ENCODE measurements at regions not wholly inside any gene's neighbourhood (a gene's known extent, or its start where the extent isn't known, plus 50 kb on each side); places are given as distances from the start of the nearest gene placed in this dataset.

DNA sequence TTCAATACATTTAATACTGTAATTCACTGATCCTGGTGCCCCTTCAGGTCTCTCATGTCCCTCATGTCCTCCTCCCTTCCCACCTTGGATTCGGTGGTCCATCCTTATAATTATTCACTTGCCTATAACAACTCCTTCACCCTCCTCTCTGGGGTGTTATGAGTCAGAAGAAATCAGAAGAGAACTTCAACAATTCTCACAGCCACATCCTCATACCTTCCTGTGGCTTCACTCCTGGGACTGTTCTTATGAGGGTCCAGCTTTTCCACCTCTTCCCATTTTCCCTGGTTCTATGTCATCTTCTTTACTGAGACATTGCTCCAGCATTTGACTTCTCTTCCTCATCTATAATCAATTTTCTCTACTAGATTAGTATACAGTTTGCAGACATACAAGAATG lies 406.1 kb downstream of the NR2F1-AS1 start:
- Histone ChIP-seq H2BK12ac (ENCODE audit: low read length) (no peak overlapping the region), H3K14ac (ENCODE audit: low read length) (no peak overlapping the region), H4K91ac (ENCODE audit: low read depth, low read length, poor library complexity) (no peak overlapping the region), H2BK15ac (ENCODE audit: low read length) (no peak overlapping the region), H3K4me2 (ENCODE audit: insufficient read depth, low read length, poor library complexity, severe bottlenecking) (no peak overlapping the region), H2BK120ac (ENCODE audit: low read depth, low read length) (no peak overlapping the region), H4K8ac (ENCODE audit: low read depth, low read length) (no peak overlapping the region), H3K23ac (ENCODE audit: low read depth, low read length, poor library complexity) (no peak overlapping the region), H3K9me3 (replicated peaks in 1 of 2; ENCODE audit: control insufficient read depth in 2 of 2, insufficient read depth in 1 of 2, low read depth in 1 of 2, low read length in 2 of 2) (peaks cover 0 to 4% of the 10 kb centered on the region in 2 donors), H3K36me3 (replicated peaks in 1 of 2; ENCODE audit: control insufficient read depth in 2 of 2, insufficient read depth in 2 of 2, low read length in 2 of 2) (peaks cover 0 to 2% of the 10 kb centered on the region in 2 donors), H3K18ac (ENCODE audit: low read length) (no peak overlapping the region), H2AFZ (ENCODE audit: low read length) (no peak overlapping the region), H2BK5ac (ENCODE audit: low read length) (no peak overlapping the region), H3K4me3 (ENCODE audit: low read length in 2 of 2) (no peak overlapping the region), H3K4ac (ENCODE audit: low read length) (no peak overlapping the region), H3K9ac (ENCODE audit: low read depth, low read length, poor library complexity) (no peak overlapping the region), H3K79me1 (ENCODE audit: low read depth, low read length) (no peaks in the 10 kb centered on the region), H2AK5ac (ENCODE audit: low read depth, low read length) (no peak overlapping the region), H3K27me3 (ENCODE audit: control insufficient read depth in 3 of 3, insufficient read depth in 3 of 3, low read depth in 1 of 3, low read length in 3 of 3) (no peaks in the 10 kb centered on the region), H3K4me1 (ENCODE audit: control insufficient read depth in 2 of 2, insufficient read depth in 1 of 2, low read depth in 1 of 2, low read length in 2 of 2) (no peaks in the 10 kb centered on the region), H3K27ac (replicated peaks; ENCODE audit: low read length) (no peak overlapping the region)
- DNase-seq (ENCODE audit: low spot score): no peak
- no CpG with 5 or more reads among the region's 1 CpG for WGBS, 2 donors (ENCODE audit: extremely low coverage in 2 of 2, insufficient read length in 2 of 2, insufficient replicate concordance in 1 of 2)

DNA sequence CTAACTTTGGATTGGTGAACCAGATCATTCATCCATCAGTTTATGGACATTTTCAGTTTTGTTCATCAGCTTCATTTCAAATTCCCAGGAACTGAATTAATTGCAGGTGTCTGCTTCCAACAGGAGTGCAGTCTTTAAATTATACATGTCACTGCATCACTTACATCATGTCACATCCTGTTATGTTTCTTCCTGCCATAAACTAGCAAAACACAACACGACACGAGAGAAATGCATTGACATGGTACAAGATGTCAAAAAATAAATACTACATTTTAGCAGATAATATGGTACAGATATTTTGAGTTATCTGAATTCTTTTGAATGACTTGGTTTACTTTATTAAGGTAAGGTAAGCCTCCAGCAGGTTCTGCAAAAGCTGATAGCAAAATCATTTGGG lies 415.5 kb downstream of the NR2F1-AS1 start:
- no peaks in the 10 kb centered on the region for H3K9me3 ChIP-seq (replicated peaks in 1 of 2; ENCODE audit: control insufficient read depth in 2 of 2, insufficient read depth in 1 of 2, low read depth in 1 of 2, low read length in 2 of 2)
- no peak overlapping the region for H3K4ac ChIP-seq (ENCODE audit: low read length)
- H2AFZ ChIP-seq (ENCODE audit: low read length): no peak overlapping the region
- H3K4me2 ChIP-seq (ENCODE audit: insufficient read depth, low read length, poor library complexity, severe bottlenecking): no peak overlapping the region
- no peak overlapping the region for H3K27ac ChIP-seq (replicated peaks; ENCODE audit: low read length)
- no CpG with 5 or more reads among the region's 2 CpGs for WGBS, 2 donors (ENCODE audit: extremely low coverage in 2 of 2, insufficient read length in 2 of 2, insufficient replicate concordance in 1 of 2)
- H3K23ac ChIP-seq (ENCODE audit: low read depth, low read length, poor library complexity): no peak overlapping the region
- H2BK120ac ChIP-seq (ENCODE audit: low read depth, low read length): no peak overlapping the region
- no peak overlapping the region for H4K91ac ChIP-seq (ENCODE audit: low read depth, low read length, poor library complexity)
- H3K4me3 ChIP-seq (ENCODE audit: low read length in 2 of 2): no peak overlapping the region
- no peak overlapping the region for H2BK5ac ChIP-seq (ENCODE audit: low read length)
- DNase-seq (ENCODE audit: low spot score): no peak
- no peak overlapping the region for H2BK15ac ChIP-seq (ENCODE audit: low read length)
- H3K9ac ChIP-seq (ENCODE audit: low read depth, low read length, poor library complexity): no peak overlapping the region
- no peak overlapping the region for H2AK5ac ChIP-seq (ENCODE audit: low read depth, low read length)
- no peak overlapping the region for H2BK12ac ChIP-seq (ENCODE audit: low read length)
- no peaks in the 10 kb centered on the region for H3K79me1 ChIP-seq (ENCODE audit: low read depth, low read length)
- H3K27me3 ChIP-seq (ENCODE audit: control insufficient read depth in 3 of 3, insufficient read depth in 3 of 3, low read depth in 1 of 3, low read length in 3 of 3): no peaks in the 10 kb centered on the region
- no peak overlapping the region for H4K8ac ChIP-seq (ENCODE audit: low read depth, low read length)
- H3K18ac ChIP-seq (ENCODE audit: low read length): no peak overlapping the region
- H3K36me3 ChIP-seq (replicated peaks in 1 of 2; ENCODE audit: control insufficient read depth in 2 of 2, insufficient read depth in 2 of 2, low read length in 2 of 2): no peaks in the 10 kb centered on the region
- H3K4me1 ChIP-seq (ENCODE audit: control insufficient read depth in 2 of 2, insufficient read depth in 1 of 2, low read depth in 1 of 2, low read length in 2 of 2): peaks cover 6 to 10% of the 10 kb centered on the region in 2 donors
- no peak overlapping the region for H3K14ac ChIP-seq (ENCODE audit: low read length)

DNA sequence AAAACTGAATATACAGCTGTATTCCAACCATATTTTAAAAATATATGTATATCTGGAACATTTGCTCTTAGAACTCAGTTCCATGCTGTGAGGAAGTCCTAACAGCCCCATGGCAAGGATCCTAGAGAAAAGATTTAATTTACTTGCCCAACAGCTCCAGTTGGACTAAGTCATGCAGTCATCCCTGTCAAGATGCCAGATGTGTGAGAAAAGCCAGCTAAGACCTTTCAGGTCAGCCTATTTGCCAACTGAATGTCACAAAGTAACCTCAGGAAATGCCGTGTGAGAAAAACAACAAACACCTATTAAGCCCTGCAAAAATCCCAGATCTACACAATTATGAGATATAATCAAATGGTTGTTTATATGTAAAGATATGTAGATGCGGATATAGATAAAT lies 416.3 kb downstream of the NR2F1-AS1 start:
- WGBS, 2 donors (ENCODE audit: extremely low coverage in 2 of 2, insufficient read length in 2 of 2, insufficient replicate concordance in 1 of 2): 100% methylated on average over 1 of the region's 2 CpGs
- H2BK120ac ChIP-seq (ENCODE audit: low read depth, low read length): no peak overlapping the region
- no peak overlapping the region for H3K27ac ChIP-seq (replicated peaks; ENCODE audit: low read length)
- no peak overlapping the region for H4K91ac ChIP-seq (ENCODE audit: low read depth, low read length, poor library complexity)
- no peak overlapping the region for H4K8ac ChIP-seq (ENCODE audit: low read depth, low read length)
- no peak overlapping the region for H3K4me3 ChIP-seq (ENCODE audit: low read length in 2 of 2)
- H3K23ac ChIP-seq (ENCODE audit: low read depth, low read length, poor library complexity): no peak overlapping the region
- H3K18ac ChIP-seq (ENCODE audit: low read length): no peak overlapping the region
- H2AFZ ChIP-seq (ENCODE audit: low read length): no peak overlapping the region
- H2AK5ac ChIP-seq (ENCODE audit: low read depth, low read length): no peak overlapping the region
- H3K79me1 ChIP-seq (ENCODE audit: low read depth, low read length): no peaks in the 10 kb centered on the region
- no peak overlapping the region for H2BK12ac ChIP-seq (ENCODE audit: low read length)
- H2BK5ac ChIP-seq (ENCODE audit: low read length): no peak overlapping the region
- H3K4me1 ChIP-seq (ENCODE audit: control insufficient read depth in 2 of 2, insufficient read depth in 1 of 2, low read depth in 1 of 2, low read length in 2 of 2): peaks cover 6 to 10% of the 10 kb centered on the region in 2 donors
- DNase-seq (ENCODE audit: low spot score): no peak
- H3K4ac ChIP-seq (ENCODE audit: low read length): no peak overlapping the region
- no peaks in the 10 kb centered on the region for H3K9me3 ChIP-seq (replicated peaks in 1 of 2; ENCODE audit: control insufficient read depth in 2 of 2, insufficient read depth in 1 of 2, low read depth in 1 of 2, low read length in 2 of 2)
- no peak overlapping the region for H3K4me2 ChIP-seq (ENCODE audit: insufficient read depth, low read length, poor library complexity, severe bottlenecking)
- H3K36me3 ChIP-seq (replicated peaks in 1 of 2; ENCODE audit: control insufficient read depth in 2 of 2, insufficient read depth in 2 of 2, low read length in 2 of 2): no peaks in the 10 kb centered on the region
- no peak overlapping the region for H2BK15ac ChIP-seq (ENCODE audit: low read length)
- no peak overlapping the region for H3K14ac ChIP-seq (ENCODE audit: low read length)
- no peaks in the 10 kb centered on the region for H3K27me3 ChIP-seq (ENCODE audit: control insufficient read depth in 3 of 3, insufficient read depth in 3 of 3, low read depth in 1 of 3, low read length in 3 of 3)
- no peak overlapping the region for H3K9ac ChIP-seq (ENCODE audit: low read depth, low read length, poor library complexity)

DNA sequence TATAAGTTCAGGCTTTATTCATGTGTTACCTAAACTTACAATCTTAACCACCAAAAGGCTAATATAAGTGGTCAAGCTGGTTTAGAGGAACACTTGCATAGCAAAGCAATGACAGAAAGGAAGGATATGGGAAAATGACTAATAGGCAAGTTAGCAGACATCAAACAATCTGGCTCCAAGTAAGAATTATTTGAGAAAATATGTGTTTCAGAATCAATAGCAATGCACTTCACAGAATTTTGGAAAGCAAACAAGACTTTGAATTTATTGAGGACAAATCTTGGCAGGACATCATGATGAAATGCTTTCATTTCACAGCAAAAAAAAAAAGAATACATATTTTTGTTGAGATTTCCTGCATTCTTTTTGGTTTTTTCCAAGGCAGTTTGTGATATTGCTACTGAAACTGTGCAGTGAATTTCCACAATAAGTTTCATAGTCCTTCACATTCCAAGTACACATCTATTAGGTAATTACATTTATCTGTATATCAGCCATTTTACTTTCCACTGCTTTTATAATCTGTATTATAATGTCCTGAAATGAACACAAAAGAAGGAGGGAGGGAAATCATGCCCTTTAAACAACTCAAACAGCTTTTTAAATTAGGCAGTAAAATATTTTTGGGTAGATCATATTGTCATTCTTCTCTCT lies 417.9 kb downstream of the NR2F1-AS1 start:
- H3K14ac ChIP-seq (ENCODE audit: low read length): no peak overlapping the region
- no peak overlapping the region for H4K8ac ChIP-seq (ENCODE audit: low read depth, low read length)

More for the DNA sequence above, 417.9 kb downstream of the NR2F1-AS1 start:
- no peak overlapping the region for H3K27ac ChIP-seq (replicated peaks; ENCODE audit: low read length)
- peaks cover 6 to 10% of the 10 kb centered on the region in 2 donors for H3K4me1 ChIP-seq (ENCODE audit: control insufficient read depth in 2 of 2, insufficient read depth in 1 of 2, low read depth in 1 of 2, low read length in 2 of 2)
- no peaks in the 10 kb centered on the region for H3K9me3 ChIP-seq (replicated peaks in 1 of 2; ENCODE audit: control insufficient read depth in 2 of 2, insufficient read depth in 1 of 2, low read depth in 1 of 2, low read length in 2 of 2)
- H3K4me3 ChIP-seq (ENCODE audit: low read length in 2 of 2): no peak overlapping the region
- no peak overlapping the region for H2BK12ac ChIP-seq (ENCODE audit: low read length)
- no peak overlapping the region for H2AK5ac ChIP-seq (ENCODE audit: low read depth, low read length)
- H2BK120ac ChIP-seq (ENCODE audit: low read depth, low read length): no peak overlapping the region
- H3K18ac ChIP-seq (ENCODE audit: low read length): no peak overlapping the region
- DNase-seq (ENCODE audit: low spot score): no peak
- H3K27me3 ChIP-seq (ENCODE audit: control insufficient read depth in 3 of 3, insufficient read depth in 3 of 3, low read depth in 1 of 3, low read length in 3 of 3): no peaks in the 10 kb centered on the region
- no peaks in the 10 kb centered on the region for H3K36me3 ChIP-seq (replicated peaks in 1 of 2; ENCODE audit: control insufficient read depth in 2 of 2, insufficient read depth in 2 of 2, low read length in 2 of 2)
- no peak overlapping the region for H2BK5ac ChIP-seq (ENCODE audit: low read length)
- no peak overlapping the region for H3K23ac ChIP-seq (ENCODE audit: low read depth, low read length, poor library complexity)
- no peak overlapping the region for H2BK15ac ChIP-seq (ENCODE audit: low read length)
- no peak overlapping the region for H3K4ac ChIP-seq (ENCODE audit: low read length)
- no peak overlapping the region for H3K9ac ChIP-seq (ENCODE audit: low read depth, low read length, poor library complexity)
- H4K91ac ChIP-seq (ENCODE audit: low read depth, low read length, poor library complexity): no peak overlapping the region
- H3K4me2 ChIP-seq (ENCODE audit: insufficient read depth, low read length, poor library complexity, severe bottlenecking): no peak overlapping the region
- H2AFZ ChIP-seq (ENCODE audit: low read length): no peak overlapping the region
- H3K79me1 ChIP-seq (ENCODE audit: low read depth, low read length): no peaks in the 10 kb centered on the region

All from neuronal stem cell (in vitro differentiated cells).